M059J (cell line): ENCODE measurements at regions not wholly inside any gene's neighbourhood (a gene's known extent, or its start where the extent isn't known, plus 50 kb on each side); places are given as distances from the start of the nearest gene placed in this dataset.
A peak's percentile ranks its signal among the peaks of the same experiment; 100 is the strongest.
"Not testable (repeated sequence)": the region's sequence is repeated elsewhere in the genome, so short reads cannot be mapped to it uniquely, and the experiment has no call there.

Experiments
- DNase-seq: peaks from one replicate; pipeline ENCODE4 v3.0.0-alpha.2; 2012; ENCODE audit warnings: low read depth

- no peak for DNase-seq
These were observed 59.7 kb downstream of the NHLRC1 start for GRCh38 chr6:18062733-18063132.

GRCh38 chr6:18058429-18058828 is 64.0 kb downstream of the NHLRC1 start:
- no peak for DNase-seq

- no peak for DNase-seq
These were observed 66.6 kb downstream of the NHLRC1 start for GRCh38 chr6:18055714-18056382.

- DNase-seq, result no peak
These were observed 67.4 kb downstream of the NHLRC1 start for GRCh38 chr6:18055098-18055497.

- DNase-seq, result peak; percentile 46
These were observed 66.4 kb upstream of the KIF13A start for GRCh38 chr6:18053555-18054445.

- DNase-seq, result peak; percentile 29
These were observed 65.6 kb upstream of the KIF13A start for GRCh38 chr6:18053078-18053477.

- DNase-seq, result no peak
These were observed 62.2 kb upstream of the KIF13A start for GRCh38 chr6:18049646-18050045.

- no peak for DNase-seq
These were observed 61.7 kb upstream of the KIF13A start for GRCh38 chr6:18048953-18049630.

GRCh38 chr6:18047406-18047805 is 60.0 kb upstream of the KIF13A start:
- DNase-seq, result peak; percentile 54

- DNase-seq, result no peak
These were observed 58.1 kb upstream of the KIF13A start for GRCh38 chr6:18045507-18045906.

- DNase-seq, result peak; percentile 49
These were observed 56.8 kb upstream of the KIF13A start for GRCh38 chr6:18044108-18044783.

- no peak for DNase-seq
These were observed 55.2 kb upstream of the KIF13A start for GRCh38 chr6:18042536-18043145.

GRCh38 chr6:18039481-18039880 is 52.0 kb upstream of the KIF13A start:
- peak; percentile 53 for DNase-seq

GRCh38 chr6:18038235-18038634 is 50.8 kb upstream of the KIF13A start:
- DNase-seq, result not testable (repeated sequence)
